Smooth muscle cell (in vitro differentiated cells): ENCODE measurements at regions not wholly inside any gene's neighbourhood (a gene's known extent, or its start where the extent isn't known, plus 50 kb on each side); places are given as distances from the start of the nearest gene placed in this dataset.

Source experiments
- DNase-seq: peaks from one replicate; lab custom pipeline; 2025; ENCODE audit not compliant: unreplicated experiment; lab: John Stamatoyannopoulos, UW
- H2AFZ ChIP-seq: fragments of 200-600 bp; sonication (generic); 2 replicates; pipeline ENCODE4 v1.6.0; 2016; ENCODE audit warnings: antibody characterized with exemption, low read depth, mild to moderate bottlenecking
- H3F3A ChIP-seq: fragments of 200-600 bp; sonication (generic); 2 replicates; pipeline ENCODE4 v1.6.0; 2017; ENCODE audit warnings: antibody characterized with exemption, low read depth
- H3K27ac ChIP-seq: fragments of 200-600 bp; sonication (generic); 2 replicates; pipeline ENCODE4 v1.5.1; 2016; ENCODE audit warnings: low read depth, mild to moderate bottlenecking
- H3K27me3 ChIP-seq: fragments of 200-600 bp; sonication (generic); 2 replicates; pipeline ENCODE4 v1.6.1; 2016; ENCODE audit warnings: low read depth, mild to moderate bottlenecking
- H3K36me3 ChIP-seq: fragments of 200-600 bp; sonication (generic); 2 replicates; pipeline ENCODE4 v1.5.1; 2016; ENCODE audit warnings: low read depth
- H3K4me1 ChIP-seq: fragments of 200-600 bp; sonication (generic); 2 replicates; pipeline ENCODE4 v1.5.1; 2016; ENCODE audit warnings: low read depth
- H3K4me2 ChIP-seq: fragments of 200-600 bp; sonication (generic); 2 replicates; pipeline ENCODE4 v1.6.0; 2016; ENCODE audit warnings: mild to moderate bottlenecking
- H3K4me3 ChIP-seq: fragments of 200-600 bp; sonication (generic); 2 replicates; pipeline ENCODE4 v1.5.1; 2016; ENCODE audit warnings: mild to moderate bottlenecking
- H3K79me2 ChIP-seq: fragments of 200-600 bp; sonication (generic); 2 replicates; pipeline ENCODE4 v1.6.0; 2016; ENCODE audit warnings: low read depth, mild to moderate bottlenecking
- H3K9ac ChIP-seq: fragments of 200-600 bp; sonication (generic); 2 replicates; pipeline ENCODE4 v1.6.0; 2016; ENCODE audit warnings: low read depth
- H3K9me3 ChIP-seq: fragments of 200-600 bp; sonication (generic); replicated peaks from 2 replicates; pipeline ENCODE4 v1.5.1; 2016; ENCODE audit warnings: low read depth
- H4K20me1 ChIP-seq: fragments of 200-600 bp; sonication (generic); 2 replicates; pipeline ENCODE4 v1.6.0; 2016; ENCODE audit warnings: low read depth
- CTCF ChIP-seq: fragments of 200-600 bp; sonication (generic); IDR thresholded peaks from 2 replicates; pipeline ENCODE4 v1.5.1; 2017; ENCODE audit warnings: borderline replicate concordance, mild to moderate bottlenecking, antibody characterized with exemption; ENCODE audit not compliant: insufficient read depth, poor library complexity, severe bottlenecking
- WGBS: methylation state at CpG from one replicate; pipeline ENCODE4 v1.1.7; 2016; ENCODE audit warnings: low lambda C conversion rate; 5-methylcytosine and 5-hydroxymethylcytosine counted together

- no peaks in the 10 kb centered on the region for H4K20me1 ChIP-seq
- DNase-seq: no peak
- H3K27ac ChIP-seq: no peak overlapping the region
- 100% methylated on average over 1 of the region's 1 CpG for WGBS
- TF ChIP-seq CTCF: no peak
- no peak overlapping the region for H3K4me3 ChIP-seq
- H2AFZ ChIP-seq: no peak overlapping the region
- H3K4me1 ChIP-seq: no peaks in the 10 kb centered on the region
- H3K27me3 ChIP-seq: no peaks in the 10 kb centered on the region
- no peaks in the 10 kb centered on the region for H3K9me3 ChIP-seq
- no peaks in the 10 kb centered on the region for H3K79me2 ChIP-seq
- no peak overlapping the region for H3K9ac ChIP-seq
- no peaks in the 10 kb centered on the region for H3K36me3 ChIP-seq
- H3F3A ChIP-seq: no peaks in the 10 kb centered on the region
- H3K4me2 ChIP-seq: no peak overlapping the region
These were observed 689.1 kb upstream of the MARCKS start for GRCh38 chr6:113168057-113168456.

- Histone ChIP-seq H3K4me1 (no peaks in the 10 kb centered on the region), H3K9me3 (no peaks in the 10 kb centered on the region), H3K79me2 (no peaks in the 10 kb centered on the region), H3F3A (no peaks in the 10 kb centered on the region), H3K36me3 (no peaks in the 10 kb centered on the region), H3K4me2 (no peak overlapping the region), H2AFZ (no peak overlapping the region), H3K4me3 (no peak overlapping the region), H3K27me3 (no peaks in the 10 kb centered on the region), H4K20me1 (no peaks in the 10 kb centered on the region), H3K9ac (no peak overlapping the region), H3K27ac (no peak overlapping the region)
- DNase-seq: no peak
- 56% methylated on average over 1 of the region's 1 CpG for WGBS
- no peak for TF ChIP-seq CTCF
These were observed 687.7 kb upstream of the MARCKS start for GRCh38 chr6:113169484-113169883.

- no peaks in the 10 kb centered on the region for H3F3A ChIP-seq
- H3K79me2 ChIP-seq: no peaks in the 10 kb centered on the region
- H3K4me3 ChIP-seq: no peak overlapping the region
- H3K9me3 ChIP-seq: no peaks in the 10 kb centered on the region
- no peaks in the 10 kb centered on the region for H3K36me3 ChIP-seq
- no peaks in the 10 kb centered on the region for H4K20me1 ChIP-seq
- H3K4me1 ChIP-seq: no peaks in the 10 kb centered on the region
- H2AFZ ChIP-seq: no peak overlapping the region
- DNase-seq: no peak
- 100% methylated on average over 1 of the region's 1 CpG for WGBS
- no peak overlapping the region for H3K9ac ChIP-seq
- H3K27me3 ChIP-seq: no peaks in the 10 kb centered on the region
- H3K27ac ChIP-seq: no peak overlapping the region
- H3K4me2 ChIP-seq: no peak overlapping the region
- no peak for TF ChIP-seq CTCF
These were observed 686.7 kb upstream of the MARCKS start for GRCh38 chr6:113170454-113170853.

- no peak overlapping the region for H2AFZ ChIP-seq
- H3F3A ChIP-seq: no peaks in the 10 kb centered on the region
- no peak overlapping the region for H3K27ac ChIP-seq
- 90% methylated on average over 3 of the region's 3 CpGs for WGBS
- no peak for TF ChIP-seq CTCF
- no peak overlapping the region for H3K4me2 ChIP-seq
- H3K4me1 ChIP-seq: no peaks in the 10 kb centered on the region
- H3K9me3 ChIP-seq: no peaks in the 10 kb centered on the region
- no peaks in the 10 kb centered on the region for H3K36me3 ChIP-seq
- no peak overlapping the region for H3K4me3 ChIP-seq
- H3K9ac ChIP-seq: no peak overlapping the region
- no peaks in the 10 kb centered on the region for H4K20me1 ChIP-seq
- H3K27me3 ChIP-seq: no peaks in the 10 kb centered on the region
- no peak for DNase-seq
- no peaks in the 10 kb centered on the region for H3K79me2 ChIP-seq
These were observed 685.3 kb upstream of the MARCKS start for GRCh38 chr6:113171882-113172281.
